ENCODE measurements at regions not wholly inside any gene's neighbourhood (a gene's known extent, or its start where the extent isn't known, plus 50 kb on each side); places are given as distances from the start of the nearest gene placed in this dataset.

GRCh38 chr3:165544432-165544831, 292.8 kb downstream of the BCHE start:
- TF ChIP-seq SUZ12 (IDR thresholded peaks at IDR 0.05): no peak
- no peak for TF ChIP-seq SP1 (IDR thresholded peaks at IDR 0.05)
- TF ChIP-seq FOXK2 (IDR thresholded peaks at IDR 0.05): no peak
- no peak for TF ChIP-seq FOXA1 (IDR thresholded peaks at IDR 0.05)
- no peak for TF ChIP-seq TARDBP (IDR thresholded peaks at IDR 0.05)
- no peak for TF ChIP-seq ELF4 (IDR thresholded peaks at IDR 0.05)
- TF ChIP-seq LEF1 (IDR thresholded peaks at IDR 0.05; ENCODE audit: borderline replicate concordance): no peak
- TF ChIP-seq FOXM1 (IDR thresholded peaks at IDR 0.05; ENCODE audit: borderline replicate concordance): no peak

Measured in HEK293T (cell line).